GM10248 (cell line): ENCODE measurements at regions not wholly inside any gene's neighbourhood (a gene's known extent, or its start where the extent isn't known, plus 50 kb on each side); places are given as distances from the start of the nearest gene placed in this dataset.

Experiments used
- CTCF ChIA-PET: fragments of 300-600 bp; sonication (Branson Sonifier 250); formaldehyde crosslinking; extraction: SDS; loops from one replicate; lab custom pipeline; 2021; ENCODE audit warnings: antibody characterized with exemption; lab: Yijun Ruan, JAX
- POLR2A ChIA-PET: fragments of 350-650 bp; sonication (Branson Sonifier 250); formaldehyde crosslinking; extraction: SDS; loops from one replicate; lab custom pipeline; 2020; ENCODE audit warnings: antibody characterized with exemption; lab: Yijun Ruan, JAX
- DNase-seq: peaks from one replicate; pipeline ENCODE4 v3.0.0; 2012; ENCODE audit errors: extremely low spot score
- TF ChIP-seq, protein P1 (sequence below): IDR thresholded peaks from 2 replicates; pipeline ENCODE4 v1.5.1; 2012; ENCODE audit warnings: mild to moderate bottlenecking, low read depth; ENCODE audit errors: extremely low read depth, missing control alignments, control extremely low read depth

DNA sequence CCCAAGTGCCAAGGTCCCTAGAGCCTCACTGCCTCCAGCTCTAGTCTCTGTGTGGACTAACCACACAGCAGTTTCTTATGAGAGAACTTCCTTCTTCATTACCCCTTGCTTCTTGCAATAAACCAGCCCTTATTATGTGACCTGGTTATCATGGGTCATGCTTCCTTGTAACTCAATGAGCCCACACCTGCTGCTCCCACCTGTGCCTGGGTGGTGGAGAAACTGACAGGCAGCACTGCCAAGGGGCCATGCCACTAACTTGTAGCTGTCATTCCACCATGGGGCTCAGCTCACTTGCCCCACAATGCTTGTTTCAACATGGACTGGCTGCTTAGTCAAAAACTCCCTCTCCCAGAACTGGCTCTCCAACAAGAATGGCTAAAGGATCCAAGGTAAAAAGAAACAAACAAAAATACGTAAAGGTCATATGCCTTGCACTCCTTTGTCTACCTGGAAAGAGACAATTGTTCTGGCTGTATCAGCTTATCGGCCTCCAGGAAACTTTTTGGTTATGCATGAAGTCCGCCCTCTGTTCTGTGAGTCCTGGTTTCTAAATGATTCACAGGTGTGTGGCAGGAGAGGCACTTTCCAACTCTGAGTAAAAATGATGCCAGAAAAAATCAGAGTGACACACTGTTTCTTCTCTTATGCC, 446.4 kb downstream of the COG6 start:
- TF ChIP-seq, protein P1, sequence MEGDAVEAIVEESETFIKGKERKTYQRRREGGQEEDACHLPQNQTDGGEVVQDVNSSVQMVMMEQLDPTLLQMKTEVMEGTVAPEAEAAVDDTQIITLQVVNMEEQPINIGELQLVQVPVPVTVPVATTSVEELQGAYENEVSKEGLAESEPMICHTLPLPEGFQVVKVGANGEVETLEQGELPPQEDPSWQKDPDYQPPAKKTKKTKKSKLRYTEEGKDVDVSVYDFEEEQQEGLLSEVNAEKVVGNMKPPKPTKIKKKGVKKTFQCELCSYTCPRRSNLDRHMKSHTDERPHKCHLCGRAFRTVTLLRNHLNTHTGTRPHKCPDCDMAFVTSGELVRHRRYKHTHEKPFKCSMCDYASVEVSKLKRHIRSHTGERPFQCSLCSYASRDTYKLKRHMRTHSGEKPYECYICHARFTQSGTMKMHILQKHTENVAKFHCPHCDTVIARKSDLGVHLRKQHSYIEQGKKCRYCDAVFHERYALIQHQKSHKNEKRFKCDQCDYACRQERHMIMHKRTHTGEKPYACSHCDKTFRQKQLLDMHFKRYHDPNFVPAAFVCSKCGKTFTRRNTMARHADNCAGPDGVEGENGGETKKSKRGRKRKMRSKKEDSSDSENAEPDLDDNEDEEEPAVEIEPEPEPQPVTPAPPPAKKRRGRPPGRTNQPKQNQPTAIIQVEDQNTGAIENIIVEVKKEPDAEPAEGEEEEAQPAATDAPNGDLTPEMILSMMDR = no peak
- DNase-seq = peak; percentile 45
- ChIA-PET CTCF (interaction anchor here (0.6 to 1.9 kb wide), 8 partner anchors 9 to 354 kb away, joined by 3 to 4 read pairs (median 4); no protein-coding TSS in a partner anchor), POLR2A (no interaction called here)

DNA sequence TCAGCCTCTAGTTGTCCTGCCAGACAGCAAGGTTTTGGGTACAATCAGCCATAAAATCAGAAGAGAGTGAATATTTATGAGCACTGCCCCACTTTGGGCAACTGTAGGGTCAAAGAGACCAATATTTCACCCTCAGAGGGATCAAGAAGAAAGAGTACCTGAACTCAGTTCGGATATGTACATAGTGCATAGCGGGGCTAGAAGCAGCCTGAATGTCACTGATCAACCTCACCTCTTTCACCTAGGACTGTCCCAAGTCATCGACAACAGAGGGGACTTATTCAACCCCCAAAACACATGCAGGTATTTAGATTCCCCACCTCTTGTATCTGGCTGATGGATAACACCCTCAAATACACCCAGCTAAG, 446.9 kb downstream of the COG6 start:
- TF ChIP-seq, protein P1 = no peak
- POLR2A ChIA-PET = no interaction called here
- DNase-seq = no peak
- CTCF ChIA-PET = interaction anchor here (1.0 to 1.3 kb wide), 4 partner anchors 9 to 27 kb away, joined by 3 to 4 read pairs (median 4); no protein-coding TSS in a partner anchor

DNA sequence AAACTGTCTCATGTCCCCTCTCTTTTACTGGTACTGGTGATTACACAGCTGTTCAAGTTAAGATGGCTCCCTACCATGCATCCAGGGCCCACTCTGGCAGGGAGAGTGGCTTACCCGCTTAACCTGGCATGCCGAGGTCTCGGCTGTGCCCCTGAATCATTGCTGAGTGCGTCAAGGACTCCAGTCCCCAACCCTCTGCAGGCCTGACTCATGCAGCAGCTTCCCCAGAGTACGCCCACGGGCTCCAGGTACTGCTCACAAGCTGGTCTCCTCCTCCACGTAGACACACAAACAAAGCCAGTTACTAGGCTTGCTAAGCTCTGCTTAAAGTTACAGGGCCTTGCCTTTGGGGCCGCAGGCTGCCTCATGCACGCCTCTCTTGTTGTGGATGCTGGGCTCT, 447.4 kb downstream of the COG6 start:
- TF ChIP-seq, protein P1 = no peak
- DNase-seq = peak; percentile 22
- ChIA-PET CTCF (interaction anchor here (1.3 kb wide), 2 partner anchors 10 to 19 kb away, joined by 4 read pairs; no protein-coding TSS in a partner anchor), POLR2A (no interaction called here)

DNA sequence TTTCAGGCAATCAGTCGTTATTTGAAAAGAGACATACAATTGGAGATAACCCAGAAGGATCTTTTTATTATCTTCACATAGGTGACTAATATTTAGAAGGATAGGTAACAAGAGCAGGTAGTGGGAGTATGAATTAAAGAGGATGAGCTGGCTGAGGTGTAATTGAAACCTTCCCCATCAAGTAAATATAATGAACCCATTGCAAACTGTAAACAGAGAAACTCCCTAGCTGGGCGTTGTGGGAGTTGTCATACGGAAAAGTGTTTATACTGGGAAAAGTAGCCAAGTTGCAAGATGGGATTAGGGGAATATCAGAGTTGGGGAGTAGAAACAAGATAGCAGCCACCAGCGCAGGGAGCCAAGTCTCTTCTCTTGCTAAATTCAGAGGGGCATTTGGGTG, 448.4 kb downstream of the COG6 start:
- no peak for DNase-seq
- TF ChIP-seq, protein P1 = no peak
- POLR2A ChIA-PET = no interaction called here
- CTCF ChIA-PET = interaction anchor here (1.1 kb wide), 1 partner anchor 9 kb away, joined by 3 read pairs; no protein-coding TSS in a partner anchor

DNA sequence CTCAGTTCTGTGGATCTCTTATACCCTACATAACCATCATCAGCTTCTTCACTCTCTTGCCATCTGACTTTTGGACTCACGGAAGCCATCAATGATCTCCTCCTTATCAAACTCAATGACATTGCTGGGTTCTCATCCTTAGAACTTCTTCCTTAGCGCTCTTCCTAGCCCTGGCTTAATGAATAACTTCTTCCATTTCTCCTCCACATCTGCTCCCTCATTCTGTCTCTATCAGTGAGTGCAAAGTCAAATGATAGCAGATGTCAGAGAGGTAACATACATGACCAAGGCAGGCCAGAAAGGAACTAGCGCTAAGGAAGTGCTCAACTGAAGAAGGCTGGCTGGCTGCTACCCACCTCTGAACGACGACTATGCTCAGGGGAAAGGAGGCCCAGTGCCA, 449.8 kb downstream of the COG6 start:
- TF ChIP-seq, protein P1 = no peak
- CTCF ChIA-PET = no interaction called here
- POLR2A ChIA-PET = no interaction called here
- no peak for DNase-seq

DNA sequence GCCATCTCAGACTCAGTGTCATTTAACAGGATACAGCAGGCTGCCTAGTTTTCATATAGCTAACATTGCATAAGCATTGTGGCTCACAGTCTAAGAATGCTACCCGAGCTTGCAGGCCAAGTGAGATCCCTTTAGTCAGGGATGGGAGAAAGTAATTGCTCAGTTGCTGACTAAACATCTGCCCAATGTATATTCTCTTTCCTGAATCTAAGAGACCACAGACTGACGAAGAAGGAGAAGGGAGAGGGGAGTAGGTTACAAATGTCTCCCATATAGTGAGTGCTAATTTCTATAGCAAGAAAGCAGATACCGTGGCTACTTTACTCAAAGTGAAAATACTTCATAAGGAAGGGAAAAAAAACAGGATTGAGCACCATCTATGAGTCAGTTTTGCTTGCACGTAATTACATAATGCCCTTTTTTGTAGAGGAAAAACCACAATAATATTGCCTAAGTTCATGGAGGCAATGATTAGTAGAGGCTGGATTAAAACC, 453.9 kb downstream of the COG6 start:
- DNase-seq = no peak
- TF ChIP-seq, protein P1 = no peak
- POLR2A ChIA-PET = no interaction called here
- CTCF ChIA-PET = interaction anchor here (1.1 kb wide), 1 partner anchor 10 kb away, joined by 3 read pairs; no protein-coding TSS in a partner anchor
